H1 (cell line): ENCODE measurements at regions not wholly inside any gene's neighbourhood (a gene's known extent, or its start where the extent isn't known, plus 50 kb on each side); places are given as distances from the start of the nearest gene placed in this dataset.

ENCODE experiments used
- CTCF ChIA-PET: fragments of 300-600 bp; sonication (Branson Sonifier 250); formaldehyde crosslinking; loops from one replicate; lab custom pipeline; 2021; ENCODE audit not compliant: partially characterized antibody; lab: Charles Lee
- POLR2A ChIA-PET: fragments of 300-600 bp; sonication (Branson Sonifier 250); formaldehyde crosslinking; loops from one replicate; lab custom pipeline; 2021; ENCODE audit warnings: inconsistent platforms; ENCODE audit not compliant: partially characterized antibody; lab: Charles Lee
- DNase-seq, 2 experiments: peaks; one replicate each; pipeline versions ENCODE4 v3.0.0 to v3.0.0-alpha.2; 2010 to 2022; ENCODE audit warnings: low spot score in 2 of 2, low read depth in 1 of 2, mixed read lengths in 1 of 2
- FAIRE-seq: peaks from 2 replicates; lab custom pipeline; 2011; peaks lifted over from hg19 to GRCh38; lab: Jason Lieb, UNC
- H2AFZ ChIP-seq: 2 replicates; pipeline ENCODE4 v1.8.1; 2012; ENCODE audit warnings: low read length, inconsistent platforms
- H2AK5ac ChIP-seq: 2 replicates; pipeline ENCODE4 v1.6.1; 2013; ENCODE audit warnings: low read depth, low read length
- H2BK120ac ChIP-seq: replicated peaks from 2 replicates; pipeline ENCODE3; 2013; ENCODE audit warnings: low read depth, low read length, inconsistent platforms
- H2BK12ac ChIP-seq: 2 replicates; pipeline ENCODE4 v1.6.1; 2013; ENCODE audit warnings: low read depth, low read length
- H2BK15ac ChIP-seq: 2 replicates; pipeline ENCODE4 v1.6.1; 2013; ENCODE audit warnings: low read length
- H2BK20ac ChIP-seq: 2 replicates; pipeline ENCODE4 v1.6.1; 2013; ENCODE audit warnings: low read length
- H2BK5ac ChIP-seq: 2 replicates; pipeline ENCODE4 v1.6.1; 2013; ENCODE audit warnings: low read depth, low read length
- H3K14ac ChIP-seq: 2 replicates; pipeline ENCODE4 v1.6.1; 2013; ENCODE audit warnings: inconsistent platforms; ENCODE audit not compliant: insufficient read length
- H3K18ac ChIP-seq: 2 replicates; pipeline ENCODE4 v1.6.1; 2013; ENCODE audit warnings: low read length; ENCODE audit errors: extremely low read depth
- H3K23ac ChIP-seq: 2 replicates; pipeline ENCODE4 v1.6.1; 2013; ENCODE audit warnings: inconsistent platforms; ENCODE audit not compliant: insufficient read length
- H3K23me2 ChIP-seq: 2 replicates; pipeline ENCODE4 v1.6.1; 2013; ENCODE audit warnings: low read depth, low read length
- H3K27ac ChIP-seq: 2 replicates; pipeline ENCODE4 v1.6.1; 2011; ENCODE audit warnings: low read depth, low read length, inconsistent platforms
- H3K27me3 ChIP-seq, 4 experiments: replicated peaks in 1 of 4; 1 replicate in 1 of 4; 2 replicates in 3 of 4; pipeline versions ENCODE4 v1.6.1 to v1.8.1; 2011 to 2013; ENCODE audit warnings: low read length in 3 of 4, mild to moderate bottlenecking in 3 of 4, inconsistent platforms in 2 of 4, mixed read lengths in 2 of 4, moderate library complexity in 1 of 4; ENCODE audit not compliant: control insufficient read depth in 3 of 4, insufficient read depth in 3 of 4; ENCODE audit errors: extremely low read depth in 1 of 4
- H3K36me3 ChIP-seq, 4 experiments: 2 replicates each; pipeline versions ENCODE4 v1.6.1 to v1.8.1; 2011 to 2013; ENCODE audit warnings: mild to moderate bottlenecking in 4 of 4, low read length in 3 of 4, moderate library complexity in 2 of 4, control low read depth in 1 of 4, inconsistent platforms in 1 of 4; ENCODE audit not compliant: insufficient read depth in 4 of 4, control insufficient read depth in 2 of 4
- H3K4ac ChIP-seq: replicated peaks from 2 replicates; pipeline ENCODE3; 2013; ENCODE audit warnings: low read length, low read depth, mixed read lengths, inconsistent platforms; ENCODE audit not compliant: insufficient read length
- H3K4me1 ChIP-seq, 4 experiments: replicated peaks in 1 of 4; 1 replicate in 1 of 4; 2 replicates in 3 of 4; pipeline versions ENCODE4 v1.6.1 to v1.8.1; 2011 to 2013; ENCODE audit warnings: low read length in 3 of 4, inconsistent platforms in 2 of 4, mixed read lengths in 1 of 4; ENCODE audit not compliant: insufficient read depth in 4 of 4, control insufficient read depth in 3 of 4
- H3K4me2 ChIP-seq, 2 experiments: 2 replicates each; pipeline versions ENCODE4 v1.6.1 to v1.8.1; 2011 to 2013; ENCODE audit warnings: low read depth in 2 of 2, low read length in 2 of 2, control low read depth in 1 of 2, inconsistent platforms in 1 of 2, mild to moderate bottlenecking in 1 of 2; ENCODE audit not compliant: insufficient read depth in 1 of 2
- H3K4me3 ChIP-seq, 4 experiments: fragments of 200-600, 300-600 bp in 1 of 4; sonication (generic), shearing (Covaris generic), sonication (Bioruptor Twin) in 1 of 4; 2 replicates each; pipeline versions ENCODE4 v1.5.1 to v1.8.1; 2011 to 2016; ENCODE audit warnings: low read length in 4 of 4, low read depth in 3 of 4, control low read depth in 2 of 4, inconsistent platforms in 2 of 4, mild to moderate bottlenecking in 2 of 4, mixed read lengths in 1 of 4, moderate library complexity in 1 of 4; ENCODE audit not compliant: insufficient read depth in 2 of 4; ENCODE audit errors: extremely low read depth in 1 of 4
- H3K56ac ChIP-seq: replicated peaks from 2 replicates; pipeline ENCODE3; 2013; ENCODE audit warnings: low read depth, mild to moderate bottlenecking, mixed read lengths, low read length, inconsistent platforms; ENCODE audit not compliant: insufficient read length
- H3K79me1 ChIP-seq: 2 replicates; pipeline ENCODE4 v1.6.1; 2013; ENCODE audit warnings: low read depth, low read length, control low read depth
- H3K79me2 ChIP-seq, 2 experiments: 2 replicates each; pipeline versions ENCODE4 v1.6.1 to v1.8.1; 2012 to 2013; ENCODE audit warnings: low read length in 2 of 2, mild to moderate bottlenecking in 2 of 2, inconsistent platforms in 1 of 2; ENCODE audit not compliant: insufficient read depth in 2 of 2, control insufficient read depth in 1 of 2
- H3K9ac ChIP-seq, 4 experiments: replicated peaks in 1 of 4; 1 replicate in 1 of 4; 2 replicates in 3 of 4; pipeline versions ENCODE4 v1.6.1 to v1.8.1; 2011 to 2013; ENCODE audit warnings: low read depth in 3 of 4, low read length in 3 of 4, control low read depth in 2 of 4, mild to moderate bottlenecking in 2 of 4, moderate library complexity in 2 of 4, inconsistent platforms in 1 of 4; ENCODE audit errors: extremely low read depth in 1 of 4
- H3K9me3 ChIP-seq, 2 experiments: 2 replicates each; pipeline versions ENCODE4 v1.6.1 to v1.8.1; 2012 to 2013; ENCODE audit warnings: mild to moderate bottlenecking in 2 of 2, moderate library complexity in 2 of 2, control low read depth in 1 of 2, inconsistent platforms in 1 of 2, low read depth in 1 of 2, low read length in 1 of 2, mixed read lengths in 1 of 2; ENCODE audit not compliant: insufficient read depth in 2 of 2
- H4K20me1 ChIP-seq, 2 experiments: replicated peaks in 1 of 2; 2 replicates each; pipeline versions ENCODE3 to v1.8.1; 2011 to 2013; ENCODE audit warnings: inconsistent platforms in 2 of 2, low read length in 2 of 2, mild to moderate bottlenecking in 1 of 2; ENCODE audit not compliant: insufficient read depth in 2 of 2, control insufficient read depth in 1 of 2
- H4K5ac ChIP-seq: 2 replicates; pipeline ENCODE4 v1.6.1; 2013; ENCODE audit warnings: low read length, low read depth, mixed read lengths, inconsistent platforms; ENCODE audit not compliant: insufficient read length
- H4K8ac ChIP-seq: 2 replicates; pipeline ENCODE4 v1.8.0; 2013; ENCODE audit warnings: mild to moderate bottlenecking, moderate library complexity, low read length, inconsistent platforms; ENCODE audit not compliant: insufficient read depth; ENCODE audit errors: extremely low read depth
- H4K91ac ChIP-seq: replicated peaks from 2 replicates; pipeline ENCODE3; 2013; ENCODE audit warnings: low read length, mixed read lengths, inconsistent platforms; ENCODE audit not compliant: insufficient read length
- BCL11A ChIP-seq, 2 experiments: IDR thresholded peaks; one replicate each; pipeline ENCODE4 v1.6.1; 2011; ENCODE audit warnings: low read depth in 2 of 2, low read length in 2 of 2, mild to moderate bottlenecking in 2 of 2
- WGBS, 2 experiments: shearing (Covaris generic) in 1 of 2; methylation state at CpG; one replicate each; pipeline versions ENCODE4 v1.1.6 to v1.1.7; 2013 to 2015; ENCODE audit warnings: low lambda C conversion rate in 2 of 2, mixed read lengths in 2 of 2, inconsistent platforms in 1 of 2, low coverage in 1 of 2, missing lambda C conversion rate in 1 of 2; ENCODE audit not compliant: insufficient replicate concordance in 2 of 2, insufficient coverage in 1 of 2, insufficient read length in 1 of 2; ENCODE audit errors: extremely low coverage in 1 of 2, missing lambda C conversion rate in 1 of 2; 5-methylcytosine and 5-hydroxymethylcytosine counted together

DNA sequence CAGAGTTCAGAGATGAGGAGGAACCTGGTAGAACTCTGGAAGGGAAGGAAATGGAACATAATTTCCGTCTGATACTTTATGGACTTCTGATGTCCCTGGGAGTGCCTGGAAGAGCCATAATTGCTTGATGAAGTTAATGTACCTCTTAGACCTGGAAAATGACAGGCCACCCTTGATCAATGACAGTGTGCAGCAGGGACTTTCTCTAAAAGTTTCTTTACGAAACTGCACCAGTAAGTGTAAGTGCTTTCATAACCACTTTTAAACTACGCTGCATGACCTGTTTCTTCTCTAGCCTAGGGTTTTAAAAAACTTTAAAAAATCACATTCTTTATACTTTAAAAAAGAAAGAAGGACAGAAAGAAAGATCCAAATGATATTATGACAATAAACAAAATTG lies 164.5 kb downstream of the LPIN1 start:
- Histone ChIP-seq H2BK20ac (no peak overlapping the region), H4K91ac (no peak overlapping the region), H3K23ac (no peak overlapping the region), H3K79me1 (no peaks in the 10 kb centered on the region), H3K4me3 (no peak overlapping the region), H4K8ac (no peak overlapping the region), H3K4me1 (no peaks in the 10 kb centered on the region), H4K20me1 (no peaks in the 10 kb centered on the region), H4K5ac (no peak overlapping the region), H3K4ac (no peak overlapping the region), H3K9me3 (0 out of 4 replicates have a peak, but pooled peaks cover 2 to 4% of the 10 kb centered on the region in 2 experiments), H2BK15ac (no peak overlapping the region), H3K36me3 (no peaks in the 10 kb centered on the region), H2BK5ac (no peak overlapping the region), H3K27me3 (no peaks in the 10 kb centered on the region), H2AK5ac (no peak overlapping the region), H2BK12ac (no peak overlapping the region), H3K4me2 (no peak overlapping the region), H3K23me2 (no peaks in the 10 kb centered on the region), H3K27ac (no peak overlapping the region), H3K9ac (no peak overlapping the region), H3K79me2 (no peaks in the 10 kb centered on the region), H3K18ac (no peak overlapping the region), H2AFZ (no peak overlapping the region), H3K56ac (no peak overlapping the region), H2BK120ac (no peak overlapping the region), H3K14ac (no peak overlapping the region)
- 87% methylated on average over 3 of the region's 3 CpGs; no CpG with 5 or more reads in 1 of the 2 experiments for WGBS, 2 experiments
- TF ChIP-seq BCL11A (IDR thresholded peaks at IDR 0.05; ENCODE audit: low read depth in 2 of 2, low read length in 2 of 2), result no peak
- DNase-seq (no peak), FAIRE-seq (no peak)
- ChIA-PET POLR2A (no interaction called here), CTCF (interaction anchor here (0.6 kb wide), 1 partner anchor 20 kb away, joined by 3 read pairs; no protein-coding TSS in a partner anchor)
